ENCODE measurements at regions not wholly inside any gene's neighbourhood (a gene's known extent, or its start where the extent isn't known, plus 50 kb on each side); places are given as distances from the start of the nearest gene placed in this dataset.

DNA sequence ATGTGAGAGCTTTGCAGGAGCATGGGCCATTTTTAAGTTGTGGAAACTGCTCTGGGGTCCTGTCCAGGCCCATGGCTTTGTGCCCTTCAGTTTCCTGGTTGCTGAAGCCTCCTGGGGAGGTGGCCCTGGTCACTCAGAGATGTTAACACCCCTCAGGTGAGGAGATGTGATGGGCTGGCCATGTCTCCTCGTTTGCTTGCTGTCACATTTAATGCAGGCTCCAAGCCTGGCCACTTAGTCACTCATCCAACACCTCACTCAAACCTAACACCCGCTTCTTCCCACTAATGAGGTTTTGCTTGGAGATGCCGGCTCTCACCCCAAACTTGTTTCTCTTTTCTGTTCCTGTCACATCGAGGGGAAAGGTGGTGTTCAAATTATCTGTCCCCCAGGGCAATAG lies 192.7 kb downstream of the PTPRU start:
- DNase-seq, result no peak
- TF ChIP-seq, protein P1, sequence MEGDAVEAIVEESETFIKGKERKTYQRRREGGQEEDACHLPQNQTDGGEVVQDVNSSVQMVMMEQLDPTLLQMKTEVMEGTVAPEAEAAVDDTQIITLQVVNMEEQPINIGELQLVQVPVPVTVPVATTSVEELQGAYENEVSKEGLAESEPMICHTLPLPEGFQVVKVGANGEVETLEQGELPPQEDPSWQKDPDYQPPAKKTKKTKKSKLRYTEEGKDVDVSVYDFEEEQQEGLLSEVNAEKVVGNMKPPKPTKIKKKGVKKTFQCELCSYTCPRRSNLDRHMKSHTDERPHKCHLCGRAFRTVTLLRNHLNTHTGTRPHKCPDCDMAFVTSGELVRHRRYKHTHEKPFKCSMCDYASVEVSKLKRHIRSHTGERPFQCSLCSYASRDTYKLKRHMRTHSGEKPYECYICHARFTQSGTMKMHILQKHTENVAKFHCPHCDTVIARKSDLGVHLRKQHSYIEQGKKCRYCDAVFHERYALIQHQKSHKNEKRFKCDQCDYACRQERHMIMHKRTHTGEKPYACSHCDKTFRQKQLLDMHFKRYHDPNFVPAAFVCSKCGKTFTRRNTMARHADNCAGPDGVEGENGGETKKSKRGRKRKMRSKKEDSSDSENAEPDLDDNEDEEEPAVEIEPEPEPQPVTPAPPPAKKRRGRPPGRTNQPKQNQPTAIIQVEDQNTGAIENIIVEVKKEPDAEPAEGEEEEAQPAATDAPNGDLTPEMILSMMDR (IDR thresholded peaks at IDR 0.05; ENCODE audit: low read depth, low read length, missing control alignments), result no peak
- Histone ChIP-seq H3K36me3 (replicated peaks) (no peaks in the 10 kb centered on the region), H3K27me3 (replicated peaks) (no peaks in the 10 kb centered on the region), H3K27ac (no peak overlapping the region), H3K4me3 (ENCODE audit: low read depth, low read length) (no peak overlapping the region)
- in situ Hi-C loops (cut with HindIII; ENCODE audit: low pct_ligation_motif_present, low sequenced_read_pairs), result no loop called here

DNA sequence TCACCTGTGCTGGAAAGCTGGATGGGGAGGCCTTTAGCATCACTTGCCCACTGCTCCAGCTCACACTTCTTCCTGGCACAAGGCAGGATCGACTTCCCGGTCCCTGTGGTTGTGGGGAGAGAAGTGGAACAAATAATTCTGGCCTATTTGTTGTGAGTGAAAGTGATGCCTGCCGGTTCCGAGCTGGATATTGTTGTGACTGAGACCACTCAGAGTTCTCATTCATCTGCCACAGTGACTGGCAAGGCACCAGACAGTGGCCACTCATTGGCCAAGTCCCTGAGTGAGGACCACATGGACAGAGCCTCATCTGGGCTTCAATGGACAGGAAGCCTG lies 191.9 kb downstream of the PTPRU start:
- Histone ChIP-seq H3K27ac (no peak overlapping the region), H3K4me3 (ENCODE audit: low read depth, low read length) (no peak overlapping the region), H3K27me3 (replicated peaks) (no peaks in the 10 kb centered on the region), H3K36me3 (replicated peaks) (no peaks in the 10 kb centered on the region)
- DNase-seq, result no peak
- TF ChIP-seq, protein P1 (IDR thresholded peaks at IDR 0.05; ENCODE audit: low read depth, low read length, missing control alignments), result no peak
- in situ Hi-C loops (cut with HindIII; ENCODE audit: low pct_ligation_motif_present, low sequenced_read_pairs), result no loop called here

DNA sequence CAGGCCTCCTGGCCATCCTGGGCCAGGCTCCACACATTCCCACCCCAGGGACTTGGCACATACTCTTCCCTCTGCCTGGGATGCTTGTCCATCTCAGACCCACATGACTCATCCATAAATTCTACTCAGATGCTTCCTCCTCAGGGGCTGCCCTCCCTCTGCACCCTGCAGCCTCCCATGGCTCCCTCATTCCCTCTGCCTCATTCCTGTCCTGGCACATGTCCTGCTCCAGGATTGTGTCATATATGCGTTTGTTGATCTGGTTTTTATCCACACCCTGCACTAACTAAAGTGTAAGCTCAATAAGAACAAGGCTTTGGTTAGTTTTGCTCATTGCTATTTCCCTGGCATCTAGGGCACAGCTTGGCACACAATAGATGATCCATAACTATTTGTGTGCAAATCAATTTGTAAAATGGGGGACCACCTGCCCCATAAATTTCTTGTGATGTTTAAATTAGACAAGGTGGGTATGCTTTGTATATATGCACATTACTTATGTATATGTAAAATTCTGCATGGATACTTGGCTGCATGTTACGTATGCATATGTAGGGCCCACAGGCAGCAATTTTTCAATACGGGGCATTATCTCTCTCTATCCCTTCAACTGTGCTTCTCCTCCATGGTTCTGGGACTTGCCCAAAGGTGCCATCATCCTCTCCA lies 191.4 kb downstream of the PTPRU start:
- in situ Hi-C loops (cut with HindIII; ENCODE audit: low pct_ligation_motif_present, low sequenced_read_pairs), result no loop called here
- TF ChIP-seq, protein P1 (IDR thresholded peaks at IDR 0.05; ENCODE audit: low read depth, low read length, missing control alignments), result no peak
- H3K4me3 ChIP-seq (ENCODE audit: low read depth, low read length), result no peak overlapping the region
- no peaks in the 10 kb centered on the region for H3K27me3 ChIP-seq (replicated peaks)
- no peaks in the 10 kb centered on the region for H3K36me3 ChIP-seq (replicated peaks)
- no peak for DNase-seq
- H3K27ac ChIP-seq, result no peak overlapping the region

- H3K4me3 ChIP-seq (ENCODE audit: low read depth, low read length), result no peak overlapping the region
- no peaks in the 10 kb centered on the region for H3K27me3 ChIP-seq (replicated peaks)
- no peak for DNase-seq
- TF ChIP-seq, protein P1 (IDR thresholded peaks at IDR 0.05; ENCODE audit: low read depth, low read length, missing control alignments), result no peak
- H3K36me3 ChIP-seq (replicated peaks), result no peaks in the 10 kb centered on the region
- in situ Hi-C loops (cut with HindIII; ENCODE audit: low pct_ligation_motif_present, low sequenced_read_pairs), result no loop called here
- H3K27ac ChIP-seq, result no peak overlapping the region
These were observed 190.5 kb downstream of the PTPRU start for GRCh38 chr1:29426701-29427279.

DNA sequence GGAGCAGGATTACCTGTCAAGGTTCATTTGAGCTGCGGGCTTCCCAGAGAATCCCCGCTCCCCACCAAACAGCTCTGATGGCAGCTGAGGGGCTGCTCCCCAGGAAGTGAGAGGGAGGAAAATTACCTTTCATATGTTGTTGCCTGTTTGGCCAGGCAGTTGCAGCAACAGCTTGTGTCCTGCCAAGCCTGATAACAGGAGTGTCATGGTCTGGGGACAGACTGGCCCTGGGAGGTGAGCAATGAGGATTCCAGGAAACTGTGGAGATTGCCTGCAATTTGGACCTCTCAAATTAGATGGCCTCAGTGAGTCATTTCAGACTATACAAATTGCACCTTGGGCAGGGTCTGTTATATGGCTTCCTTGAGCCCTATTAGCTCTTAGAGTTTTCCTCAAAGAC lies 189.3 kb downstream of the PTPRU start:
- in situ Hi-C loops (cut with HindIII; ENCODE audit: low pct_ligation_motif_present, low sequenced_read_pairs), result no loop called here
- no peak overlapping the region for H3K4me3 ChIP-seq (ENCODE audit: low read depth, low read length)
- TF ChIP-seq, protein P1 (IDR thresholded peaks at IDR 0.05; ENCODE audit: low read depth, low read length, missing control alignments), result no peak
- no peak for DNase-seq
- H3K36me3 ChIP-seq (replicated peaks), result no peaks in the 10 kb centered on the region
- no peaks in the 10 kb centered on the region for H3K27me3 ChIP-seq (replicated peaks)
- H3K27ac ChIP-seq, result no peak overlapping the region

DNA sequence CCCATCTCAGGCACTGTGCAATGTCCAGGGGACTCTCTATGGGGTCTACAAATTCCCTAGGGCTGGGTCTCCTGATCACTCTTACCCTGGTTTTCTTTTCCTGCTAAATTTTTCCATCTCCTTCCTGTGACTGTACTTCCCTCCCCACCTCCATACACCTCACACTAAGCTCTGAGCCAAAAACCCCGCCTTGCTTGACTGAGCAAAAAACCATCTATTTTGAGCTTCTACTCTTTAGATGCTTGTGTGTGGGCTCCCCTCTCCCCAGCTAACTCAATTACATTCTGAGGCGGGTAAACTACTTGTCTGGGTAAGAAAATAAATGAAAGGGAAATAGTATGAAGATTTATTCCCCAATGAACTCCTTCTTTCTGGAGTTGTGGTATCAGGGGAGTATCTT lies 187.9 kb downstream of the PTPRU start:
- no peak overlapping the region for H3K4me3 ChIP-seq (ENCODE audit: low read depth, low read length)
- H3K27ac ChIP-seq, result no peak overlapping the region
- no peak for DNase-seq
- TF ChIP-seq, protein P1 (IDR thresholded peaks at IDR 0.05; ENCODE audit: low read depth, low read length, missing control alignments), result no peak
- no peaks in the 10 kb centered on the region for H3K27me3 ChIP-seq (replicated peaks)
- in situ Hi-C loops (cut with HindIII; ENCODE audit: low pct_ligation_motif_present, low sequenced_read_pairs), result no loop called here
- H3K36me3 ChIP-seq (replicated peaks), result no peaks in the 10 kb centered on the region
